Neutrophil (primary cell): ENCODE measurements at regions not wholly inside any gene's neighbourhood (a gene's known extent, or its start where the extent isn't known, plus 50 kb on each side); places are given as distances from the start of the nearest gene placed in this dataset.

ENCODE experiments used
- H3K27ac ChIP-seq: fragments of 200-600 bp; sonication (generic); 2 replicates; pipeline ENCODE4 v1.5.1; 2016; ENCODE audit warnings: mild to moderate bottlenecking, moderate library complexity
- H3K27me3 ChIP-seq: fragments of 200-600 bp; sonication (generic); 2 replicates; pipeline ENCODE4 v1.6.0; 2016; ENCODE audit warnings: mild to moderate bottlenecking
- H3K36me3 ChIP-seq: fragments of 200-600 bp; sonication (generic); 2 replicates; pipeline ENCODE4 v1.5.1; 2017
- H3K4me1 ChIP-seq, 2 experiments: fragments of 200-600 bp in 1 of 2; sonication (generic) in 1 of 2; 1 replicate in 1 of 2; 2 replicates in 1 of 2; pipeline versions ENCODE4 v1.5.1 to v1.6.1; 2013 to 2016; ENCODE audit warnings: low read depth in 1 of 2, low read length in 1 of 2, mild to moderate bottlenecking in 1 of 2, moderate library complexity in 1 of 2; ENCODE audit not compliant: control insufficient read depth in 1 of 2, insufficient read depth in 1 of 2
- H3K4me3 ChIP-seq, 2 experiments: fragments of 200-600 bp in 1 of 2; sonication (generic) in 1 of 2; 1 replicate in 1 of 2; 2 replicates in 1 of 2; pipeline ENCODE4 v1.5.1; 2013 to 2016; ENCODE audit warnings: low read depth in 1 of 2, low read length in 1 of 2, mild to moderate bottlenecking in 1 of 2, moderate library complexity in 1 of 2
- H3K9me3 ChIP-seq: fragments of 200-600 bp; sonication (generic); 2 replicates; pipeline ENCODE4 v1.5.1; 2016
- TF ChIP-seq, protein P1 (sequence below): fragments of 200-600 bp; sonication (generic); IDR thresholded peaks from 2 replicates; pipeline ENCODE4 v1.5.1; 2016; ENCODE audit warnings: antibody characterized with exemption

DNA sequence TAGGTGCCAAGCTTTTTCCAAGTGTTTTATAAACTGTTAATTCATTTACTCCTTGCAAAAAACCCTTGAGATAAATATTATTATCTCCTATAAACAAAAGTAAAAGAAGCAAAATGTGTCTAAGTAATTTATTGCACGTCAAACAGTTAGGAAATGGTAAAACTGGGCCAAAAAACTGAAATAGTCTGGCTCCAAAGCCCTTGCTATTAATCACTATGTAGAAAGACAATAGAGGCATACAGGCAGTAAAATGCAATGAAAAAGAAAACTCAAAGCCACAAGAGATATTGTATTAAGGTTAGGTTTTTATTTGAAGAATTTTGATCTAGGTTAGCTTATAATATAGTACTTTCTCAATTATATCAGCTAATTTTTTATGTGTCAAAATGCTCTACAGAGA is 457.7 kb downstream of the ANXA1 start:
- no peaks in the 10 kb centered on the region for H3K27me3 ChIP-seq
- no peaks in the 10 kb centered on the region for H3K9me3 ChIP-seq
- no peak overlapping the region for H3K4me3 ChIP-seq
- TF ChIP-seq, protein P1, sequence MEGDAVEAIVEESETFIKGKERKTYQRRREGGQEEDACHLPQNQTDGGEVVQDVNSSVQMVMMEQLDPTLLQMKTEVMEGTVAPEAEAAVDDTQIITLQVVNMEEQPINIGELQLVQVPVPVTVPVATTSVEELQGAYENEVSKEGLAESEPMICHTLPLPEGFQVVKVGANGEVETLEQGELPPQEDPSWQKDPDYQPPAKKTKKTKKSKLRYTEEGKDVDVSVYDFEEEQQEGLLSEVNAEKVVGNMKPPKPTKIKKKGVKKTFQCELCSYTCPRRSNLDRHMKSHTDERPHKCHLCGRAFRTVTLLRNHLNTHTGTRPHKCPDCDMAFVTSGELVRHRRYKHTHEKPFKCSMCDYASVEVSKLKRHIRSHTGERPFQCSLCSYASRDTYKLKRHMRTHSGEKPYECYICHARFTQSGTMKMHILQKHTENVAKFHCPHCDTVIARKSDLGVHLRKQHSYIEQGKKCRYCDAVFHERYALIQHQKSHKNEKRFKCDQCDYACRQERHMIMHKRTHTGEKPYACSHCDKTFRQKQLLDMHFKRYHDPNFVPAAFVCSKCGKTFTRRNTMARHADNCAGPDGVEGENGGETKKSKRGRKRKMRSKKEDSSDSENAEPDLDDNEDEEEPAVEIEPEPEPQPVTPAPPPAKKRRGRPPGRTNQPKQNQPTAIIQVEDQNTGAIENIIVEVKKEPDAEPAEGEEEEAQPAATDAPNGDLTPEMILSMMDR, result no peak
- no peak overlapping the region for H3K27ac ChIP-seq
- H3K4me1 ChIP-seq, result no peaks in the 10 kb centered on the region
- no peaks in the 10 kb centered on the region for H3K36me3 ChIP-seq

DNA sequence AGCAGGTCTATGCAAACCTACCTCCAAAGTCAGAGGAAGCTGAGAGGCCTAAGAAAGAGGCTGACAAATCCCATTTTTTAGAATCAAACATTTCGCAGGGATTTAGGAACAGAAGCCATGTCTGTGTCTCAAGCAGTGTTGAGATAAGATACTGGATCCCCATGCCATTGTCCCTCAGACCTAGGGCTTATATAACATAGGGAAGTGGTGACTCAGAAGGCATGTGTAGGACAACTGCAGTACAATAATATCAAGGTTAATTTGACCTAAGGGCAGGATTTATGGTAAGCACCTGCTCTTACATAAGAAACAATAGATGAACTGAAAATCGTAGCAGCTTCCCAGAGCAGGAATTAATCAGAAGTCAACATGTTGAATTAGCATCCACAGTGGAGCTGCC is 459.4 kb downstream of the ANXA1 start:
- Histone ChIP-seq H3K4me1 (no peaks in the 10 kb centered on the region), H3K9me3 (no peaks in the 10 kb centered on the region), H3K27ac (no peak overlapping the region), H3K27me3 (no peaks in the 10 kb centered on the region), H3K4me3 (no peak overlapping the region), H3K36me3 (no peaks in the 10 kb centered on the region)
- TF ChIP-seq, protein P1, result no peak

DNA sequence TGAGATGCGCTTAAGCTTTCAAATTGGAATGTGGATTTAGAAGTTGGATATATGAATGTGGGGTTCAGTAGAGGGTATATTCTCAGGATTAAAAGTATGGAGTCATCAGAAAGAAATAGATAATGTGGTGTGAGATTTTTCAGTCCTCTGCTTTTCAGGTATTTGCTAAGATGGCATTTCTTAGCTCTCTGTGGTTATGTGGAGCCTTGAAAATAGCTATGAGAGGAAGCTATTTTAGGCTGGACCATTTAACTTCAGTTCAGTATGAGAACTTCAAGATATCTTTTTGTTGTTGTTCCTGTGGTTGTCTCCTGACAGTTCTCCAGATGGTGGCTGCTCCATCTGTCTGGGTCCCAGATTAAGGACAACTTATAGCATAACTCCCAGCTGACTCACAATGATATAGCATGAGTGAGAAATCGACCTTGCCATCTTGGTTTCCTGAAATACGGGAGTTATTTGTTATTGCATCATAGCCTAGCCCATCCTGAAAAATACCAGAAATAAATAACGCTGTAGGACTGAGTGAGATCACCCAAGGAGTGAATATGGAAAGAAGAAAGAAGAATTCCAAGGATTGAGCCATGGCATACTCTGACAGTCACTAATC is 461.5 kb downstream of the ANXA1 start:
- TF ChIP-seq, protein P1, result no peak
- no peaks in the 10 kb centered on the region for H3K27me3 ChIP-seq

DNA sequence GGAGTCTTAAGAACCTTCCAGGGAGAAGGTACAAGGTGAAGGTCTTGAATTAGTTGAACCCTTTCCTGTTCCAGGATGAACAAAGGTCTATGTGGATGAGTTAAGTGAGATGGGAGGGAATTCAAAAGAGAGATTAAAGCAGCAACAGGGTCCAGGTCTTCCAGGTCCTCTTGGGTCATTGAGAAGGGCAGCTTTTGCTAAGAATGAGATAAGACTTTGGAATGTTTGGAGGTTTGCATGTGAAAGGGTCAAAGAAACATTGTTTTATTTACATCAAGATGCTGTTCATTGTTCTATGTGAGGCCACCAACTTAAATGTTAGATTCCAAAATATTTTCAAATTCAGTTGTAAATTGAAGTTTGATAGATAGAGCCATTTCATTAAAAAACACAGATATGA is 463.9 kb downstream of the ANXA1 start:
- Histone ChIP-seq H3K4me1 (no peaks in the 10 kb centered on the region), H3K4me3 (no peak overlapping the region), H3K27ac (no peak overlapping the region), H3K27me3 (no peaks in the 10 kb centered on the region), H3K9me3 (no peaks in the 10 kb centered on the region), H3K36me3 (no peaks in the 10 kb centered on the region)
- TF ChIP-seq, protein P1, result no peak

More for the DNA sequence above, 461.5 kb downstream of the ANXA1 start:
- no peak overlapping the region for H3K4me3 ChIP-seq
- H3K36me3 ChIP-seq, result no peaks in the 10 kb centered on the region
- no peaks in the 10 kb centered on the region for H3K9me3 ChIP-seq
- no peak overlapping the region for H3K27ac ChIP-seq
- no peaks in the 10 kb centered on the region for H3K4me1 ChIP-seq

DNA sequence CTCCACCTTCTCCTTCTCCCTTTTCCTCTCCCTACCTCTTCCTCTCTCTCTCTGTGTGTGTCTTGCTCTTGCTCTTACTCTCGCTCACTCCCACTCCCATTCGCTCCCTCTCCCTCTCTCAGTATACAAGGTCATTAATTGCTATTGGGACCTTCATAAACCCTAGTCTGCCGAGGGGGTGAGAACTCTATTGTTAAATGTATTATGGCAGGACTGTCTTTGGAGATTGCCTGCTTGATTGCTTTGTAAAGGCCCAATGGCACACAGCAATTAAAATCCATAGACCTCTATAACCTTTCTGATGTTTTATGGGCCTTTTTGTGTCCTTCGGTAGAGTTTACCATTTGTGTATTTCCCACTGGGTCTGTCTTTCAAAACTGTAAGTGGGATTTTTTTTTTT is 465.9 kb downstream of the ANXA1 start:
- Histone ChIP-seq H3K4me3 (no peak overlapping the region), H3K36me3 (no peaks in the 10 kb centered on the region), H3K9me3 (no peaks in the 10 kb centered on the region), H3K27ac (no peak overlapping the region), H3K4me1 (no peaks in the 10 kb centered on the region), H3K27me3 (no peaks in the 10 kb centered on the region)
- TF ChIP-seq, protein P1, result no peak

DNA sequence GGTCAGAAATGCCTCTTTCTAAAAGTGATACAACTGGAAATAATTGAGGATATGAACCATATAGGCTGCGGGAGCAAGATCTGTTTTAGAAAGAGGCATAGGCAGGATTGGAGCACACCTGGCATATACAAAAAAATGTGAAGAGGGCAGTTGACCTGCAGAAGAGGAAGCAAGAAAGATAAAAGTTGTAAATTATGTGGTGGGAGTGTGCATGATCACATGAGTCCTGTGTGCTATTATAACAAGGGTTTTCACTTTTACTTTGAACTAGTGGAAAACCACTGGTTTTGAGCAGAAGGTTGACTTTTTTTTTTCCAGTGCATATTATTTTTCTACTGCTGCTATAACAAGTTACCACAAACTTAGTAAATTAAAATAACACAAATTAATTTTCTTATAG is 489.3 kb downstream of the ANXA1 start:
- Histone ChIP-seq H3K9me3 (no peaks in the 10 kb centered on the region), H3K36me3 (no peaks in the 10 kb centered on the region), H3K27ac (no peak overlapping the region), H3K27me3 (no peaks in the 10 kb centered on the region), H3K4me1 (no peaks in the 10 kb centered on the region), H3K4me3 (no peak overlapping the region)
- TF ChIP-seq, protein P1, result no peak
